Head of caudate nucleus (tissue), 42 donors: ENCODE measurements at regions not wholly inside any gene's neighbourhood (a gene's known extent, or its start where the extent isn't known, plus 50 kb on each side); places are given as distances from the start of the nearest gene placed in this dataset.
"Not testable (repeated sequence)": the region's sequence is repeated elsewhere in the genome, so short reads cannot be mapped to it uniquely, and the experiment has no call there.

Source experiments
- DNase-seq, 42 donors: peaks; one replicate each; pipeline versions ENCODE4 v3.0.0 to v3.0.0-alpha.2; 2020 to 2021; ENCODE audit warnings: mixed read lengths in 7 of 42
- intact Hi-C: fragments of 100-400 bp; cut with DNase I; formaldehyde crosslinking; loops from one replicate; pipeline ENCODE4 v1.15.0; 2022

GRCh38 chr12:93092649-93092945 is 163.5 kb upstream of the EEA1 start:
- DNase-seq: no peak
- intact Hi-C loops: no loop called here

- intact Hi-C loops: no loop called here
- DNase-seq: no peak
Observed at GRCh38 chr12:93093243-93093642, 164.1 kb upstream of the EEA1 start.

- DNase-seq, intact Hi-C loops: not testable (repeated sequence)
Observed at GRCh38 chr12:93094222-93094621, 165.1 kb upstream of the EEA1 start.

GRCh38 chr12:93094988-93095737 is 166.1 kb upstream of the EEA1 start:
- intact Hi-C loops: no loop called here
- no peak for DNase-seq

GRCh38 chr12:93097417-93097816 is 168.3 kb upstream of the EEA1 start:
- no peak for DNase-seq
- intact Hi-C loops: no loop called here

- intact Hi-C loops: no loop called here
- DNase-seq: peak in 32 of 42 donors; percentile 2 to 80 (median 40)
Observed at GRCh38 chr12:93098077-93098476, 169.0 kb upstream of the EEA1 start.

- intact Hi-C loops: no loop called here
- no peak for DNase-seq
Observed at GRCh38 chr12:93099792-93100191, 170.7 kb upstream of the EEA1 start.

GRCh38 chr12:93100610-93101009 is 171.5 kb upstream of the EEA1 start:
- DNase-seq: no peak
- intact Hi-C loops: no loop called here

GRCh38 chr12:93101367-93101766 is 172.3 kb upstream of the EEA1 start:
- no peak for DNase-seq
- intact Hi-C loops: no loop called here

- DNase-seq: no peak
- intact Hi-C loops: no loop called here
Observed at GRCh38 chr12:93102312-93102711, 173.2 kb upstream of the EEA1 start.

GRCh38 chr12:93102744-93103143 is 173.6 kb upstream of the EEA1 start:
- intact Hi-C loops: no loop called here
- no peak for DNase-seq

GRCh38 chr12:93103154-93103553 is 174.1 kb upstream of the EEA1 start:
- no peak for DNase-seq
- intact Hi-C loops: no loop called here

- intact Hi-C loops: no loop called here
- no peak for DNase-seq
Observed at GRCh38 chr12:93104535-93104934, 175.4 kb upstream of the EEA1 start.

GRCh38 chr12:93106910-93107309 is 177.8 kb upstream of the EEA1 start:
- intact Hi-C loops: no loop called here
- no peak for DNase-seq

- DNase-seq: no peak
- intact Hi-C loops: no loop called here
Observed at GRCh38 chr12:93107514-93108312, 178.6 kb upstream of the EEA1 start.

GRCh38 chr12:93108985-93109384 is 179.9 kb upstream of the EEA1 start:
- intact Hi-C loops: no loop called here
- no peak for DNase-seq

GRCh38 chr12:93109551-93110203 is 180.6 kb upstream of the EEA1 start:
- DNase-seq: peak in 2 of 42 donors; percentile 5 to 41
- intact Hi-C loops: no loop called here

GRCh38 chr12:93111773-93112172 is 182.7 kb upstream of the EEA1 start:
- intact Hi-C loops: no loop called here
- DNase-seq: no peak

- no peak for DNase-seq
Observed at GRCh38 chr12:93113317-93114006, 184.4 kb upstream of the EEA1 start.

GRCh38 chr12:93115198-93115601 is 186.1 kb upstream of the EEA1 start:
- intact Hi-C loops: no loop called here
- no peak for DNase-seq

More at GRCh38 chr12:93113317-93114006, 184.4 kb upstream of the EEA1 start:
- intact Hi-C loops: no loop called here
